HG03060 (cell line): ENCODE measurements at regions not wholly inside any gene's neighbourhood (a gene's known extent, or its start where the extent isn't known, plus 50 kb on each side); places are given as distances from the start of the nearest gene placed in this dataset.
"Not testable (repeated sequence)": the region's sequence is repeated elsewhere in the genome, so short reads cannot be mapped to it uniquely, and the experiment has no call there.

Experiments used
- ATAC-seq: cut with Tn5 transposase; IDR thresholded peaks from one replicate; pipeline ENCODE4 v1.9.1; 2021; ENCODE audit warnings: low read depth, moderate number of reproducible peaks; ENCODE audit not compliant: unreplicated experiment

- no peak for ATAC-seq
Measured at GRCh38 chr7:92925876-92926696, 89.7 kb upstream of the CDK6 start.

- ATAC-seq, result no peak
Measured at GRCh38 chr7:92924800-92925199, 88.4 kb upstream of the CDK6 start.

GRCh38 chr7:92917230-92917629 lies 80.9 kb upstream of the CDK6 start:
- ATAC-seq, result no peak

- ATAC-seq, result no peak
Measured at GRCh38 chr7:92916770-92917224, 80.4 kb upstream of the CDK6 start.

- no peak for ATAC-seq
Measured at GRCh38 chr7:92915348-92915747, 79.0 kb upstream of the CDK6 start.

GRCh38 chr7:92914645-92915044 lies 78.3 kb upstream of the CDK6 start:
- ATAC-seq, result no peak

- ATAC-seq, result no peak
Measured at GRCh38 chr7:92913849-92914248, 77.5 kb upstream of the CDK6 start.

- no peak for ATAC-seq
Measured at GRCh38 chr7:92910976-92911375, 74.6 kb upstream of the CDK6 start.

- no peak for ATAC-seq
Measured at GRCh38 chr7:92909686-92910475, 73.5 kb upstream of the CDK6 start.

GRCh38 chr7:92904244-92905131 lies 68.1 kb upstream of the CDK6 start:
- peak; percentile 86 for ATAC-seq

GRCh38 chr7:92898798-92899197 lies 62.4 kb upstream of the CDK6 start:
- no peak for ATAC-seq

- not testable (repeated sequence) for ATAC-seq
Measured at GRCh38 chr7:92894857-92895256, 58.5 kb upstream of the CDK6 start.

GRCh38 chr7:92889081-92889480 lies 52.7 kb upstream of the CDK6 start:
- no peak for ATAC-seq
